LNCAP (cell line): ENCODE measurements at regions not wholly inside any gene's neighbourhood (a gene's known extent, or its start where the extent isn't known, plus 50 kb on each side); places are given as distances from the start of the nearest gene placed in this dataset.

Experiments used
- CTCF ChIP-seq: fragments of 450-650 bp; IDR thresholded peaks from 2 replicates; pipeline ENCODE4 v1.5.1; 2017; ENCODE audit warnings: mild to moderate bottlenecking

- TF ChIP-seq CTCF, result no peak
These were observed 398.4 kb downstream of the MED10 start for GRCh38 chr5:5979761-5980537.

GRCh38 chr5:5979377-5979760 lies 399.0 kb downstream of the MED10 start:
- no peak for TF ChIP-seq CTCF

- TF ChIP-seq CTCF, result no peak
These were observed 399.6 kb downstream of the MED10 start for GRCh38 chr5:5978501-5979376.

- no peak for TF ChIP-seq CTCF
These were observed 407.1 kb downstream of the MED10 start for GRCh38 chr5:5971203-5971602.

GRCh38 chr5:5969942-5970483 lies 408.3 kb downstream of the MED10 start:
- TF ChIP-seq CTCF, result no peak

GRCh38 chr5:5968981-5969380 lies 409.4 kb downstream of the MED10 start:
- no peak for TF ChIP-seq CTCF

GRCh38 chr5:5967944-5968343 lies 410.4 kb downstream of the MED10 start:
- no peak for TF ChIP-seq CTCF
